Activated B cell treated with CpG ODN at 0.5 μM for 24 hours (primary cell): ENCODE measurements at regions not wholly inside any gene's neighbourhood (a gene's known extent, or its start where the extent isn't known, plus 50 kb on each side); places are given as distances from the start of the nearest gene placed in this dataset.

Experiments used
- ATAC-seq: fragments of 200-7000 bp; cut with Tn5 transposase; one replicate; pipeline ENCODE4 v1.10.0; 2021; ENCODE audit warnings: low read depth, mild to moderate bottlenecking, moderate library complexity
- CTCF ChIA-PET: fragments of 350-600 bp; sonication (Branson Sonifier 250); formaldehyde crosslinking; loops from one replicate; lab custom pipeline; 2021; ENCODE audit warnings: antibody characterized with exemption; lab: Charles Lee
- POLR2A ChIA-PET: fragments of 350-600 bp; sonication (Branson Sonifier 250); formaldehyde crosslinking; loops from one replicate; lab custom pipeline; 2021; ENCODE audit warnings: antibody characterized with exemption; lab: Charles Lee
- DNase-seq: peaks from one replicate; pipeline ENCODE4 v3.0.0; 2022
- H3K27ac Mint-ChIP-seq: one replicate; pipeline ENCODE4 v1.8.0; 2020; ENCODE audit warnings: mixed read lengths
- H3K27me3 Mint-ChIP-seq: one replicate; pipeline ENCODE4 v1.8.0; 2021; ENCODE audit warnings: mixed read lengths
- H3K36me3 Mint-ChIP-seq: one replicate; pipeline ENCODE4 v1.8.0; 2021; ENCODE audit warnings: low read depth, mixed read lengths
- H3K4me1 Mint-ChIP-seq: one replicate; pipeline ENCODE4 v1.8.0; 2021; ENCODE audit warnings: mixed read lengths
- H3K4me3 Mint-ChIP-seq: one replicate; pipeline ENCODE4 v1.8.0; 2020; ENCODE audit warnings: mild to moderate bottlenecking, mixed read lengths
- H3K9me3 Mint-ChIP-seq: one replicate; pipeline ENCODE4 v1.8.0; 2020; ENCODE audit warnings: mixed read lengths
- intact Hi-C: fragments of 100-400 bp; cut with micrococcal nuclease; formaldehyde crosslinking; loops from one replicate; pipeline ENCODE4 v1.15.1; 2024
- TF ChIP-seq, protein P1 (sequence below): fragments of 200-600 bp; IDR thresholded peaks from one replicate; pipeline ENCODE4 v1.8.0; 2022; ENCODE audit warnings: antibody characterized with exemption, mild to moderate bottlenecking

DNA sequence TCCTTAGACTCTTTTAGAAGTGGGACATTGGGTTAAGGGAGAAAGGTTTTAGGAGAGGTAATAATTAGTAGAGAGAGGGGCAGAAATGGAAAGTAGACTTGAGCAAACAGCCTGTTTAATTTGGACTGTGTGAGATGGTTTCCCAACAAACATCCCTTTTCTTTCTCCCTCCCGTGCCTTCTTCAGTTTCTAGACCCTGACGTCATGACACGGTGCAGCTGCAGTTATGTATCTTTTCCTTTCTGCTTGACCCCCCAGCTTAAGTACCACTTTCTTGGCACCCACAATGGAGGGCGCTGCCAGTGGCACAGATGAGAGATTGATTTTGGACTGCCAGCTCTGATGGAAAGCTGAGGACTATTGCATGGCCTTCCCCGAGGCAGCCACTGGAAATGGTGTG lies 86.9 kb upstream of the FAM136A start:
- ChIA-PET CTCF (no interaction called here), POLR2A (no interaction called here)
- TF ChIP-seq, protein P1, sequence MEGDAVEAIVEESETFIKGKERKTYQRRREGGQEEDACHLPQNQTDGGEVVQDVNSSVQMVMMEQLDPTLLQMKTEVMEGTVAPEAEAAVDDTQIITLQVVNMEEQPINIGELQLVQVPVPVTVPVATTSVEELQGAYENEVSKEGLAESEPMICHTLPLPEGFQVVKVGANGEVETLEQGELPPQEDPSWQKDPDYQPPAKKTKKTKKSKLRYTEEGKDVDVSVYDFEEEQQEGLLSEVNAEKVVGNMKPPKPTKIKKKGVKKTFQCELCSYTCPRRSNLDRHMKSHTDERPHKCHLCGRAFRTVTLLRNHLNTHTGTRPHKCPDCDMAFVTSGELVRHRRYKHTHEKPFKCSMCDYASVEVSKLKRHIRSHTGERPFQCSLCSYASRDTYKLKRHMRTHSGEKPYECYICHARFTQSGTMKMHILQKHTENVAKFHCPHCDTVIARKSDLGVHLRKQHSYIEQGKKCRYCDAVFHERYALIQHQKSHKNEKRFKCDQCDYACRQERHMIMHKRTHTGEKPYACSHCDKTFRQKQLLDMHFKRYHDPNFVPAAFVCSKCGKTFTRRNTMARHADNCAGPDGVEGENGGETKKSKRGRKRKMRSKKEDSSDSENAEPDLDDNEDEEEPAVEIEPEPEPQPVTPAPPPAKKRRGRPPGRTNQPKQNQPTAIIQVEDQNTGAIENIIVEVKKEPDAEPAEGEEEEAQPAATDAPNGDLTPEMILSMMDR, result no peak
- H3K27me3 Mint-ChIP-seq, result peaks cover 15% of the 10 kb centered on the region
- ATAC-seq (no peak), DNase-seq (no peak)
- no peak overlapping the region for H3K4me3 Mint-ChIP-seq
- no peaks in the 10 kb centered on the region for H3K9me3 Mint-ChIP-seq
- no peaks in the 10 kb centered on the region for H3K4me1 Mint-ChIP-seq
- H3K27ac Mint-ChIP-seq, result no peak overlapping the region
- intact Hi-C loops, result no loop called here
- no peaks in the 10 kb centered on the region for H3K36me3 Mint-ChIP-seq

DNA sequence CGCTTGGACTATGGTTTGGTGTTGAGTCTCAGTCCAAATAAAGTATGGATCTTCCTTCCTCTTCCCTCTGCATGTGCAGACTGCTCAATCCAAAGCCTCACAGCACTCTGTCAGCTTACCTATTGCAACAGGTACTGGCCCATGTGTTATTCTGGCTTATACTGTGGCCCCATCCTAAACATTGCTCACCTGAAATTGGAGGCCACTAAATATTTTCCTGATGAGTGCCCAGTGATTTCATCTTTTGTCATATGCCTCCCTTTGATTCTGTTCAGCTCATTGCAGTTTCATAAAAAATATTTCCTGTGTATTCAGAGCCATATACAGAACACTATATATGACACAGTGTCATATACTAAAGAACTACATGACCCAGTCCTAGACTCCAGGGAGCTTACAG lies 86.3 kb upstream of the FAM136A start:
- POLR2A ChIA-PET, result no interaction called here
- no peak for DNase-seq
- intact Hi-C loops, result no loop called here
- Mint-ChIP-seq H3K9me3 (no peaks in the 10 kb centered on the region), H3K27ac (no peak overlapping the region), H3K36me3 (no peaks in the 10 kb centered on the region), H3K27me3 (peaks cover 20% of the 10 kb centered on the region), H3K4me1 (no peaks in the 10 kb centered on the region), H3K4me3 (no peak overlapping the region)
- TF ChIP-seq, protein P1, result no peak
- CTCF ChIA-PET, result no interaction called here
- no peak for ATAC-seq

DNA sequence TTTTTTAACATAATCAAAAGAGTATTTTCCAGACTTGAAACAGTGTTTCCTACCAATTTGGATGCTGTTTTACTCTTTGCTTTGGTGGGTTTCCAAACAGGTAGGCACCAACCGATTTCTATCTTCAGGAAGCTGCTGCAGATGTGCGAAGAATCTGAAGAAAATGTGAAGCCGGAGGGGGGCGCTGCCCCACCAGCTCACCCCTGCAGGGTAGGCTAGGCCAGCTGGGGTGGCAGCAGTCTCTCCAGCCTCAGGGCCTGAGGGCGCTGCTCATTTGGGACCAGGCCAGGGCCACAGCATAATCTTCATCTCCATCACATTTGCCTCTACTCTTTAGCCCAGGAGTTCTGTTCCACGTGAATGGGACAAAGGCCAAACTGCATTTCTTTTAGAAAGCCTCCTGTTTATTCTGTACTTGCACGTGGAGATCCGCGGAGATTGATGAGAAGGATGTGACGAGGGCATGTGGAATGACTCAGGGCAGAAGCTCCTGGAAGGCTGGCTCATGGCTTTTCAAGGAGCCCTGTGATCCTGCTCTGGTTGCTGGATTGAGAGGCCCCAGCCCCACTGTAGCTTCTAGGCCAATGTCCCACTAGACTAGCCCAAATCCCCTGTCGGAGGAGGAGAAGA lies 84.2 kb upstream of the FAM136A start:
- DNase-seq (no peak), ATAC-seq (no peak)
- intact Hi-C loops, result no loop called here
- Mint-ChIP-seq H3K27me3 (peaks cover 25% of the 10 kb centered on the region), H3K9me3 (no peaks in the 10 kb centered on the region), H3K27ac (no peak overlapping the region), H3K4me3 (no peak overlapping the region), H3K4me1 (no peaks in the 10 kb centered on the region), H3K36me3 (no peaks in the 10 kb centered on the region)
- ChIA-PET POLR2A (no interaction called here), CTCF (no interaction called here)
- TF ChIP-seq, protein P1, result no peak

DNA sequence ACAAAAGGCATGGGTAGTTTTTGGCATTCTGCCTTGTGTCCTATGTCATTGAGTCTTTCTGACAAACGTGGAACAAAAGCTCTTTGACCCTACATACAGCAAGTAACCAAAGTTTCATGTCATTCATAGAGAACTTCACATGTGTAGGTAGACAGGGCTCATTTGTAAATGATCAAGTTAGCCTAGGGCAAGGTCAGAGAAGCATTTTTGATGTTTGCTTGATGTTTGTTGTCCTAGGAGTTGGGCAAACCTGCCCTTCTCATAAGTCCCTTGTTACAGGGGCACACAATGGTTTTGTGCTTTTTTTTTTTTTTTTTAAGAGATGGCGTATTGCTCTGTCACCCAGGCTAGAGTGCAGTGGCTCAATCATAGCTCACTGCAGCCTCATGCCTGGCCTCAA lies 83.3 kb upstream of the FAM136A start:
- Mint-ChIP-seq H3K4me1 (no peaks in the 10 kb centered on the region), H3K9me3 (no peaks in the 10 kb centered on the region), H3K27me3 (peaks cover 23% of the 10 kb centered on the region), H3K36me3 (no peaks in the 10 kb centered on the region), H3K4me3 (no peak overlapping the region), H3K27ac (no peak overlapping the region)
- DNase-seq (no peak), ATAC-seq (no peak)
- intact Hi-C loops, result no loop called here
- TF ChIP-seq, protein P1, result no peak
- POLR2A ChIA-PET, result no interaction called here
- CTCF ChIA-PET, result no interaction called here

DNA sequence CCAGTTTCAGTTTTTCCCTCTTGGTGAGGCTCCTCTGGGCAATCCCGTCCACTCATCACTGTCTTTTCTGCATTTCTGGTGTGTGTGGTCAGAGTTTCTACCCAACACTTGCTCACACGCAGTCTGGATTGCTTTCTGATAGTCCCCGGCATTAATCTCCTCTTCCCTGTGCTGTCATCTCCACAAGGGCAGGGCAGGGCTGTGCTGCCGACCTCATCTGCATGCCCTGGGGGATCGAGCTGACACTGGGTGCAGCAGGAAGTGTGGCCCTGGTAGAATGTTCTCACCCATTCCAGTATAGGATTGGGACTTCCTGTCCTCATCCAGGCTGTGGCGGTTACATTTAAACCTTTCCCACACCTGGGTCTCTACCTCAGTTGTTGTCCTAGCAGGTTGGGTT lies 80.0 kb upstream of the FAM136A start:
- Mint-ChIP-seq H3K4me1 (no peaks in the 10 kb centered on the region), H3K36me3 (no peaks in the 10 kb centered on the region)
- CTCF ChIA-PET, result no interaction called here

More for the DNA sequence above, 80.0 kb upstream of the FAM136A start:
- Mint-ChIP-seq H3K27me3 (peaks cover 19% of the 10 kb centered on the region), H3K4me3 (no peak overlapping the region), H3K9me3 (no peaks in the 10 kb centered on the region), H3K27ac (no peak overlapping the region)
- TF ChIP-seq, protein P1, result no peak
- intact Hi-C loops, result no loop called here
- ATAC-seq (no peak), DNase-seq (no peak)
- POLR2A ChIA-PET, result no interaction called here
